HCT116 (cell line): ENCODE measurements at regions not wholly inside any gene's neighbourhood (a gene's known extent, or its start where the extent isn't known, plus 50 kb on each side); places are given as distances from the start of the nearest gene placed in this dataset.

ENCODE experiments used
- ATAC-seq: fragments of 200-7000 bp; cut with Tn5 transposase; 2 replicates; pipeline ENCODE4 v1.9.1; 2020; ENCODE audit warnings: mild to moderate bottlenecking, moderate library complexity
- BruUV-seq: library from RNA; stranded (reverse); fragments of 400-500 nt; replicated peaks from 2 replicates; lab custom pipeline; 2021; lab: Mats Ljungman, UMichigan
- CTCF ChIA-PET: fragments of 300-600 bp; sonication (Branson Sonifier 250); formaldehyde crosslinking; loops from one replicate; lab custom pipeline; 2021; ENCODE audit warnings: antibody characterized with exemption; lab: Charles Lee
- POLR2A ChIA-PET: fragments of 300-600, 350-600 bp; sonication (Branson Sonifier 250); formaldehyde crosslinking; loops from one replicate; lab custom pipeline; 2021; ENCODE audit warnings: antibody characterized with exemption; lab: Charles Lee
- RAD21 ChIA-PET, 2 experiments: fragments of 300-600 bp; sonication (Branson Sonifier 250); formaldehyde crosslinking; loops; one replicate each; lab custom pipeline; 2023; ENCODE audit warnings: low total read pairs in 2 of 2; ENCODE audit not compliant: uncharacterized antibody in 2 of 2, unreplicated experiment in 2 of 2, low non-redundant PET in 1 of 2; lab: Charles Lee
- DNase-seq: peaks from one replicate; pipeline ENCODE4 v3.0.0-alpha.2; 2010; ENCODE audit warnings: low read depth, low spot score
- H2AFZ ChIP-seq: fragments of 200-600 bp; shearing (Covaris generic), sonication (generic); 2 replicates; pipeline ENCODE4 v1.6.1; 2017; ENCODE audit warnings: low read depth, mixed run types, mixed read lengths, antibody characterized with exemption, low read length; ENCODE audit not compliant: poor library complexity, severe bottlenecking
- H3K27ac ChIP-seq: 2 replicates; pipeline ENCODE4 v1.5.1; 2012; ENCODE audit warnings: low read depth, low read length
- H3K27me3 ChIP-seq: fragments of 200-600 bp; sonication (generic); 2 replicates; pipeline ENCODE4 v1.6.1; 2016; ENCODE audit warnings: mixed run types, low read length, mixed read lengths; ENCODE audit not compliant: insufficient read depth
- H3K36me3 ChIP-seq, 2 experiments: fragments of 200-500 bp in 1 of 2; fragments of 200-600 bp in 1 of 2; sonication (Bioruptor generic) in 1 of 2; sonication (generic) in 1 of 2; 2 replicates each; pipeline versions ENCODE4 v1.5.1 to v1.6.1; 2014 to 2016; ENCODE audit warnings: low read length in 2 of 2, inconsistent platforms in 1 of 2, mixed read lengths in 1 of 2, mixed run types in 1 of 2; ENCODE audit not compliant: insufficient read depth in 2 of 2, control insufficient read depth in 1 of 2
- H3K4me1 ChIP-seq, 2 experiments: fragments of 200-600 bp in 1 of 2; sonication (generic) in 1 of 2; 2 replicates each; pipeline versions ENCODE4 v1.5.1 to v1.6.1; 2012 to 2017; ENCODE audit warnings: low read length in 2 of 2, inconsistent platforms in 1 of 2, mild to moderate bottlenecking in 1 of 2, mixed read lengths in 1 of 2, mixed run types in 1 of 2, moderate library complexity in 1 of 2; ENCODE audit not compliant: insufficient read depth in 2 of 2, control insufficient read depth in 1 of 2
- H3K4me2 ChIP-seq: fragments of 200-600 bp; sonication (generic); 2 replicates; pipeline ENCODE4 v1.6.1; 2017; ENCODE audit warnings: mixed run types, low read length, mixed read lengths
- H3K4me3 ChIP-seq, 2 experiments: fragments of 200-600 bp in 1 of 2; sonication (generic) in 1 of 2; replicated peaks in 1 of 2; 2 replicates each; pipeline ENCODE4 v1.5.1; 2011 to 2016; ENCODE audit warnings: low read length in 2 of 2, control low read depth in 1 of 2, low read depth in 1 of 2, mild to moderate bottlenecking in 1 of 2, mixed read lengths in 1 of 2, mixed run types in 1 of 2
- H3K79me2 ChIP-seq: fragments of 200-600 bp; sonication (generic); 2 replicates; pipeline ENCODE4 v1.6.1; 2017; ENCODE audit warnings: mild to moderate bottlenecking, mixed run types, low read length, moderate library complexity, mixed read lengths; ENCODE audit not compliant: insufficient read depth
- H3K9ac ChIP-seq: fragments of 200-600 bp; sonication (generic); 2 replicates; pipeline ENCODE4 v1.6.1; 2016; ENCODE audit warnings: low read length, mixed read lengths
- H3K9me2 ChIP-seq: fragments of 200-600 bp; sonication (generic), shearing (Covaris generic); 2 replicates; pipeline ENCODE4 v1.6.1; 2017; ENCODE audit warnings: mixed run types, mild to moderate bottlenecking, moderate library complexity; ENCODE audit not compliant: insufficient read depth
- H3K9me3 ChIP-seq, 2 experiments: fragments of 200-500 bp in 1 of 2; fragments of 200-600 bp in 1 of 2; sonication (Bioruptor generic) in 1 of 2; sonication (generic) in 1 of 2; 2 replicates each; pipeline ENCODE4 v1.6.1; 2014 to 2017; ENCODE audit warnings: low read length in 2 of 2, mixed read lengths in 2 of 2, inconsistent platforms in 1 of 2, low read depth in 1 of 2, mild to moderate bottlenecking in 1 of 2, mixed run types in 1 of 2, moderate library complexity in 1 of 2; ENCODE audit not compliant: control insufficient read depth in 1 of 2, insufficient read depth in 1 of 2
- H4K20me1 ChIP-seq: fragments of 200-600 bp; sonication (generic), shearing (Covaris generic); 2 replicates; pipeline ENCODE4 v1.6.1; 2017; ENCODE audit warnings: mixed run types, mild to moderate bottlenecking, moderate library complexity; ENCODE audit not compliant: insufficient read depth
- ATF3 ChIP-seq: IDR thresholded peaks from 2 replicates; pipeline ENCODE4 v1.6.1; 2012
- CBX3 ChIP-seq: IDR thresholded peaks from 2 replicates; pipeline ENCODE4 v1.6.1; 2012; ENCODE audit warnings: low read depth
- CTCF ChIP-seq, 3 experiments: fragments of 200-600 bp in 1 of 3; sonication (generic) in 1 of 3; IDR thresholded peaks in 2 of 3; conservative IDR thresholded peaks in 1 of 3; 2 replicates each; pipeline ENCODE4 v1.5.1; 2012 to 2017; ENCODE audit warnings: low read depth in 2 of 3, low read length in 2 of 3, antibody characterized with exemption in 1 of 3, borderline replicate concordance in 1 of 3, control low read depth in 1 of 3, mild to moderate bottlenecking in 1 of 3, mixed read lengths in 1 of 3, mixed run types in 1 of 3, moderate library complexity in 1 of 3; ENCODE audit not compliant: insufficient read depth in 1 of 3
- EGR1 ChIP-seq: IDR thresholded peaks from 2 replicates; pipeline ENCODE4 v1.6.1; 2012; ENCODE audit warnings: low read depth
- ELF1 ChIP-seq: IDR thresholded peaks from 2 replicates; pipeline ENCODE4 v1.6.1; 2012; ENCODE audit warnings: low read depth, borderline replicate concordance
- EZH2 ChIP-seq: fragments of 200-600 bp; sonication (generic); IDR thresholded peaks from 2 replicates; pipeline ENCODE4 v1.6.1; 2017; ENCODE audit warnings: antibody characterized with exemption, mixed run types
- EZH2phosphoT487 ChIP-seq: fragments of 200-600 bp; IDR thresholded peaks from 2 replicates; pipeline ENCODE4 v1.6.1; 2018; ENCODE audit warnings: antibody characterized with exemption, borderline replicate concordance
- FOSL1 ChIP-seq: IDR thresholded peaks from 2 replicates; pipeline ENCODE4 v1.6.1; 2012; ENCODE audit warnings: low read depth
- POLR2AphosphoS5 ChIP-seq: IDR thresholded peaks from 2 replicates; pipeline ENCODE4 v1.6.1; 2011; ENCODE audit warnings: mild to moderate bottlenecking, low read depth, low read length, moderate library complexity
- REST ChIP-seq: IDR thresholded peaks from 2 replicates; pipeline ENCODE4 v1.6.1; 2012; ENCODE audit warnings: low read depth
- TCF7L2 ChIP-seq: IDR thresholded peaks from 2 replicates; pipeline ENCODE4 v1.7.0; 2011; ENCODE audit warnings: borderline replicate concordance, inconsistent platforms; ENCODE audit not compliant: insufficient read depth, insufficient read length; ENCODE audit errors: extremely low read depth
- YY1 ChIP-seq: IDR thresholded peaks from 2 replicates; pipeline ENCODE4 v1.6.1; 2011; ENCODE audit warnings: low read length, low read depth, moderate library complexity, mild to moderate bottlenecking; ENCODE audit not compliant: insufficient replicate concordance; ENCODE audit errors: extremely low read depth
- intact Hi-C: fragments of 100-400 bp; cut with micrococcal nuclease; formaldehyde crosslinking; loops from 2 replicates; pipeline ENCODE4 v1.10.0; 2022

- no peak for DNase-seq
- no peak for ATAC-seq
- no peaks in the 10 kb centered on the region for H3K4me1 ChIP-seq
- no TSS peak for BruUV-seq
- H3K9me2 ChIP-seq, result no peaks in the 10 kb centered on the region
- H3K4me2 ChIP-seq, result no peak overlapping the region
- H3K4me3 ChIP-seq, result no peak overlapping the region
- no peaks in the 10 kb centered on the region for H3K9me3 ChIP-seq
- POLR2A ChIA-PET, result no interaction called here
- intact Hi-C loops, result no loop called here
- no peak overlapping the region for H3K27ac ChIP-seq
- no peaks in the 10 kb centered on the region for H3K79me2 ChIP-seq
- H3K27me3 ChIP-seq, result no peaks in the 10 kb centered on the region
- no peak for TF ChIP-seq FOSL1
- TF ChIP-seq, all 23 proteins: peak for 0
- Histone ChIP-seq H3K9ac (no peak overlapping the region), H4K20me1 (no peaks in the 10 kb centered on the region), H3K36me3 (no peaks in the 10 kb centered on the region), H2AFZ (no peak overlapping the region)
- ChIA-PET CTCF (no interaction called here), RAD21 (no interaction called here)
Measured at GRCh38 chr7:118109607-118110006, 74.4 kb upstream of the LSM8 start.

- DNase-seq, result no peak
- no peaks in the 10 kb centered on the region for H3K27me3 ChIP-seq
- no peaks in the 10 kb centered on the region for H3K9me3 ChIP-seq
- H3K9me2 ChIP-seq, result no peaks in the 10 kb centered on the region
- no peaks in the 10 kb centered on the region for H3K4me1 ChIP-seq
- no peak overlapping the region for H3K4me3 ChIP-seq
- intact Hi-C loops, result no loop called here
- TF ChIP-seq ELF1 (no peak), EZH2phosphoT487 (no peak), TCF7L2 (no peak), CBX3 (no peak), CTCF (IDR thresholded peaks at IDR 0.05 in 2 of 3, conservative IDR thresholded peaks at IDR 0.05 in 1 of 3; ENCODE audit: borderline replicate concordance in 1 of 3, insufficient read depth in 1 of 3, low read depth in 2 of 3, low read length in 2 of 3) (no peak), ATF3 (no peak), FOSL1 (no peak), REST (no peak), EGR1 (no peak), EZH2 (no peak), YY1 (no peak), POLR2AphosphoS5 (no peak)
- TF ChIP-seq, all 23 proteins: peak for 0
- no TSS peak for BruUV-seq
- Histone ChIP-seq H3K36me3 (no peaks in the 10 kb centered on the region), H3K4me2 (no peak overlapping the region), H3K79me2 (no peaks in the 10 kb centered on the region), H2AFZ (no peak overlapping the region), H3K9ac (no peak overlapping the region), H3K27ac (no peak overlapping the region), H4K20me1 (no peaks in the 10 kb centered on the region)
- CTCF ChIA-PET, result no interaction called here
- RAD21 ChIA-PET, result no interaction called here
- POLR2A ChIA-PET, result no interaction called here
- ATAC-seq, result no peak
Measured at GRCh38 chr7:118110178-118110925, 73.6 kb upstream of the LSM8 start.
